ENCODE measurements at regions not wholly inside any gene's neighbourhood (a gene's known extent, or its start where the extent isn't known, plus 50 kb on each side); places are given as distances from the start of the nearest gene placed in this dataset.

- no peaks in the 10 kb centered on the region for H3K36me3 ChIP-seq
- intact Hi-C loops (cut with DNase I): no loop called here
- H3K4me3 ChIP-seq: no peak overlapping the region
- no peak for TF ChIP-seq CTCF (IDR thresholded peaks at IDR 0.05)
- no peaks in the 10 kb centered on the region for H3K4me1 ChIP-seq
- DNase-seq (ENCODE audit: low spot score in 2 of 2): no peak
- no peak overlapping the region for H3K27ac ChIP-seq
- H3K9me3 ChIP-seq: no peaks in the 10 kb centered on the region
- H3K27me3 ChIP-seq: no peaks in the 10 kb centered on the region
Measured at GRCh38 chr3:76940181-76940770, 99.6 kb upstream of the ROBO2 start.

- Histone ChIP-seq H3K36me3 (no peaks in the 10 kb centered on the region), H3K4me1 (no peaks in the 10 kb centered on the region), H3K27ac (no peak overlapping the region), H3K9me3 (no peaks in the 10 kb centered on the region), H3K27me3 (no peaks in the 10 kb centered on the region), H3K4me3 (no peak overlapping the region)
- no peak for DNase-seq (ENCODE audit: low spot score in 2 of 2)
- intact Hi-C loops (cut with DNase I): no loop called here
- TF ChIP-seq CTCF (IDR thresholded peaks at IDR 0.05): no peak
Measured at GRCh38 chr3:76941376-76941775, 98.5 kb upstream of the ROBO2 start.

- intact Hi-C loops (cut with DNase I): no loop called here
- no peaks in the 10 kb centered on the region for H3K27me3 ChIP-seq
- H3K9me3 ChIP-seq: no peaks in the 10 kb centered on the region
- no peak for TF ChIP-seq CTCF (IDR thresholded peaks at IDR 0.05)
- no peaks in the 10 kb centered on the region for H3K36me3 ChIP-seq
- H3K4me1 ChIP-seq: no peaks in the 10 kb centered on the region
- no peak for DNase-seq (ENCODE audit: low spot score in 2 of 2)
- no peak overlapping the region for H3K27ac ChIP-seq
- H3K4me3 ChIP-seq: no peak overlapping the region
Measured at GRCh38 chr3:76942101-76942500, 97.8 kb upstream of the ROBO2 start.

GRCh38 chr3:76943058-76943457 lies 96.8 kb upstream of the ROBO2 start:
- H3K27me3 ChIP-seq: no peaks in the 10 kb centered on the region
- DNase-seq (ENCODE audit: low spot score in 2 of 2): no peak
- no peaks in the 10 kb centered on the region for H3K9me3 ChIP-seq
- no peaks in the 10 kb centered on the region for H3K4me1 ChIP-seq
- no peak overlapping the region for H3K27ac ChIP-seq
- H3K36me3 ChIP-seq: no peaks in the 10 kb centered on the region
- intact Hi-C loops (cut with DNase I): no loop called here
- no peak overlapping the region for H3K4me3 ChIP-seq
- TF ChIP-seq CTCF (IDR thresholded peaks at IDR 0.05): no peak

GRCh38 chr3:76943671-76944070 lies 96.2 kb upstream of the ROBO2 start:
- no peak for DNase-seq (ENCODE audit: low spot score in 2 of 2)
- no peak overlapping the region for H3K4me3 ChIP-seq
- no peak for TF ChIP-seq CTCF (IDR thresholded peaks at IDR 0.05)
- H3K9me3 ChIP-seq: no peaks in the 10 kb centered on the region
- no peaks in the 10 kb centered on the region for H3K36me3 ChIP-seq
- no peaks in the 10 kb centered on the region for H3K4me1 ChIP-seq
- intact Hi-C loops (cut with DNase I): no loop called here
- no peak overlapping the region for H3K27ac ChIP-seq
- H3K27me3 ChIP-seq: no peaks in the 10 kb centered on the region

GRCh38 chr3:76949033-76949432 lies 90.9 kb upstream of the ROBO2 start:
- no peak for TF ChIP-seq CTCF (IDR thresholded peaks at IDR 0.05)
- H3K9me3 ChIP-seq: no peaks in the 10 kb centered on the region
- H3K36me3 ChIP-seq: no peaks in the 10 kb centered on the region
- H3K27ac ChIP-seq: no peak overlapping the region
- no peaks in the 10 kb centered on the region for H3K4me1 ChIP-seq
- no peaks in the 10 kb centered on the region for H3K27me3 ChIP-seq
- intact Hi-C loops (cut with DNase I): no loop called here
- no peak overlapping the region for H3K4me3 ChIP-seq
- no peak for DNase-seq (ENCODE audit: low spot score in 2 of 2)

Data from ascending aorta (tissue), 2 donors.